Trophoblast cell (in vitro differentiated cells and primary cell): ENCODE measurements at regions not wholly inside any gene's neighbourhood (a gene's known extent, or its start where the extent isn't known, plus 50 kb on each side); places are given as distances from the start of the nearest gene placed in this dataset.

Experiments used
- DNase-seq, 2 donors: peaks; one replicate each; pipeline ENCODE4 v3.0.0-alpha.2; 2016
- H2AFZ ChIP-seq: 2 replicates; pipeline ENCODE4 v1.6.1; 2013; ENCODE audit warnings: low read length, moderate library complexity, mild to moderate bottlenecking; ENCODE audit not compliant: insufficient read depth, poor library complexity
- H2AK5ac ChIP-seq: 2 replicates; pipeline ENCODE4 v1.6.1; 2013; ENCODE audit warnings: mild to moderate bottlenecking, low read length
- H2BK120ac ChIP-seq: 2 replicates; pipeline ENCODE4 v1.6.1; 2013; ENCODE audit warnings: low read length, mild to moderate bottlenecking, moderate library complexity; ENCODE audit not compliant: insufficient read depth, poor library complexity
- H2BK12ac ChIP-seq: 2 replicates; pipeline ENCODE4 v1.6.1; 2013; ENCODE audit warnings: mild to moderate bottlenecking, low read length, moderate library complexity
- H2BK5ac ChIP-seq: 2 replicates; pipeline ENCODE4 v1.6.1; 2013; ENCODE audit warnings: low read length, low read depth, moderate library complexity, mild to moderate bottlenecking; ENCODE audit not compliant: poor library complexity
- H3K14ac ChIP-seq: 2 replicates; pipeline ENCODE4 v1.6.1; 2013; ENCODE audit warnings: mild to moderate bottlenecking, low read length
- H3K18ac ChIP-seq: 2 replicates; pipeline ENCODE4 v1.6.1; 2013; ENCODE audit warnings: mild to moderate bottlenecking, low read length
- H3K23ac ChIP-seq: 2 replicates; pipeline ENCODE4 v1.6.1; 2013; ENCODE audit warnings: low read length
- H3K27ac ChIP-seq: 2 replicates; pipeline ENCODE4 v1.5.1; 2013; ENCODE audit warnings: low read depth, mild to moderate bottlenecking, inconsistent platforms, low read length, moderate library complexity
- H3K27me3 ChIP-seq: 2 replicates; pipeline ENCODE4 v1.6.1; 2013; ENCODE audit warnings: inconsistent platforms, mild to moderate bottlenecking, low read length, moderate library complexity; ENCODE audit not compliant: insufficient read depth
- H3K36me3 ChIP-seq, 2 experiments: 1 replicate in 1 of 2; 2 replicates in 1 of 2; pipeline ENCODE4 v1.6.1; 2013; ENCODE audit warnings: low read length in 2 of 2, mild to moderate bottlenecking in 2 of 2, moderate library complexity in 1 of 2; ENCODE audit not compliant: insufficient read depth in 2 of 2, control insufficient read depth in 1 of 2
- H3K4ac ChIP-seq: 2 replicates; pipeline ENCODE4 v1.6.1; 2013; ENCODE audit warnings: low read depth, mild to moderate bottlenecking, low read length, moderate library complexity
- H3K4me1 ChIP-seq, 2 experiments: 1 replicate in 1 of 2; 2 replicates in 1 of 2; pipeline ENCODE4 v1.6.1; 2013; ENCODE audit warnings: low read length in 2 of 2, mild to moderate bottlenecking in 2 of 2, moderate library complexity in 1 of 2; ENCODE audit not compliant: insufficient read depth in 2 of 2, control insufficient read depth in 1 of 2
- H3K4me2 ChIP-seq: 2 replicates; pipeline ENCODE4 v1.6.1; 2013; ENCODE audit warnings: inconsistent platforms, mild to moderate bottlenecking, low read length, moderate library complexity
- H3K4me3 ChIP-seq: 2 replicates; pipeline ENCODE4 v1.5.1; 2013; ENCODE audit warnings: mild to moderate bottlenecking, low read depth, low read length, inconsistent platforms
- H3K79me1 ChIP-seq: one replicate; pipeline ENCODE4 v1.6.1; 2013; ENCODE audit warnings: low read length
- H3K79me2 ChIP-seq: 2 replicates; pipeline ENCODE4 v1.6.1; 2013; ENCODE audit warnings: low read length, mild to moderate bottlenecking; ENCODE audit not compliant: control insufficient read depth, insufficient read depth, poor library complexity
- H3K9ac ChIP-seq: 2 replicates; pipeline ENCODE4 v1.6.1; 2013; ENCODE audit warnings: mild to moderate bottlenecking, low read length
- H3K9me3 ChIP-seq: 2 replicates; pipeline ENCODE4 v1.6.1; 2013; ENCODE audit warnings: low read depth, mild to moderate bottlenecking, control low read depth, inconsistent platforms, low read length; ENCODE audit not compliant: insufficient read depth
- H4K12ac ChIP-seq: 2 replicates; pipeline ENCODE4 v1.6.1; 2013; ENCODE audit warnings: low read depth, mild to moderate bottlenecking, low read length, moderate library complexity
- H4K8ac ChIP-seq: 2 replicates; pipeline ENCODE4 v1.6.1; 2013; ENCODE audit warnings: low read depth, mild to moderate bottlenecking, low read length, moderate library complexity
- H4K91ac ChIP-seq: one replicate; pipeline ENCODE4 v1.6.1; 2013; ENCODE audit warnings: low read depth, mild to moderate bottlenecking, low read length, moderate library complexity
- WGBS: extraction: QIAGEN DNeasy Blood & Tissue Kit; methylation state at CpG from one replicate; pipeline ENCODE4 v1.1.7; 2013; ENCODE audit warnings: missing lambda C conversion rate; ENCODE audit not compliant: insufficient read length, insufficient coverage; ENCODE audit errors: extremely low coverage; 5-methylcytosine and 5-hydroxymethylcytosine counted together

DNA sequence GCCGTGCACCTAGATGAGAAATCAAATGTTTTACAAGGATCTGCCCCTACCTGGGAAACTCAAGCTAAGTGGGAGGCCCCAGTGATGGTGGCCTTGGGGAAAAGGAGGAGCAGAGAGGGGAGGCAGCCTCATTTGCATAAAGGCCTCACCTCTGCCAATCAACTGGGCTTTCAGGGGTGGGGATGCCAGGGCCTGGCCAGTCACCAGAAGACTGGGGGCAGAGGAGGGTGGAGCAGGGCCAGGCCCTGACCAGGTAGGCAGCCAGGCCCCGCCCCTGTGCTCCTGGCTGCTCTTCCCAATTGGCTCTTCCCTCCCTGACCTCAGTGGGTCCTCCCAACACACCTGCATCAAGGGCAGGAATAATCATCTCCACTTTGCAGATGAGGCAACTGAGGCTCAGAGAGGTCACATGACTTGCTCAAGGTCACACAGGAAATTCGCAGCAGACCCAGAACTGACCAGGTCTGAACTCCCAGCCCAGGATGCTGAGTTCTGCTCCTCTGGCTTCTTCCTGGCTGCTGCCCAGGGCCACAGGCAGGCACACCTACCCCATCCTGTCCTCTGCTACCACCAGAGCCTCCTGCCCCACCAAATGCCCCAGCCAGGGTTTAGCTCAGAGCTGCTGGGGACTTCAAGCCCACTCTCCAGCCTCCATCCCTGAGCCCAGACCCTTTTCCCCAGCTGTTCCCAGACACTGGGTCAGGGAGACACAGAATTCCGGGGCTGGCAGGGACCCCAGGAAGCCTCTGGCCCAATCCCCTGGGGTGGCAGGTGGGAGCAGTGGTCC lies 677.9 kb downstream of the MATN1 start:
- H3K4me3 ChIP-seq, result no peak overlapping the region
- no peak for DNase-seq
- no peak overlapping the region for H2BK12ac ChIP-seq
- H4K8ac ChIP-seq, result no peak overlapping the region
- H2AFZ ChIP-seq, result no peak overlapping the region
- no peak overlapping the region for H2AK5ac ChIP-seq
- no peak overlapping the region for H2BK5ac ChIP-seq
- H3K23ac ChIP-seq, result no peak overlapping the region
- no peak overlapping the region for H3K4me2 ChIP-seq
- H3K79me2 ChIP-seq, result no peaks in the 10 kb centered on the region
- no peak overlapping the region for H3K18ac ChIP-seq
- no peaks in the 10 kb centered on the region for H3K4me1 ChIP-seq
- H3K36me3 ChIP-seq, result no peaks in the 10 kb centered on the region
- no peak overlapping the region for H4K12ac ChIP-seq
- H3K9me3 ChIP-seq, result peaks cover 21% of the 10 kb centered on the region
- no CpG with 5 or more reads among the region's 4 CpGs for WGBS
- H3K27ac ChIP-seq, result no peak overlapping the region
- H3K9ac ChIP-seq, result no peak overlapping the region
- no peaks in the 10 kb centered on the region for H3K79me1 ChIP-seq
- no peak overlapping the region for H2BK120ac ChIP-seq
- H3K27me3 ChIP-seq, result no peaks in the 10 kb centered on the region
- H3K14ac ChIP-seq, result no peak overlapping the region
- no peak overlapping the region for H4K91ac ChIP-seq
- no peak overlapping the region for H3K4ac ChIP-seq

DNA sequence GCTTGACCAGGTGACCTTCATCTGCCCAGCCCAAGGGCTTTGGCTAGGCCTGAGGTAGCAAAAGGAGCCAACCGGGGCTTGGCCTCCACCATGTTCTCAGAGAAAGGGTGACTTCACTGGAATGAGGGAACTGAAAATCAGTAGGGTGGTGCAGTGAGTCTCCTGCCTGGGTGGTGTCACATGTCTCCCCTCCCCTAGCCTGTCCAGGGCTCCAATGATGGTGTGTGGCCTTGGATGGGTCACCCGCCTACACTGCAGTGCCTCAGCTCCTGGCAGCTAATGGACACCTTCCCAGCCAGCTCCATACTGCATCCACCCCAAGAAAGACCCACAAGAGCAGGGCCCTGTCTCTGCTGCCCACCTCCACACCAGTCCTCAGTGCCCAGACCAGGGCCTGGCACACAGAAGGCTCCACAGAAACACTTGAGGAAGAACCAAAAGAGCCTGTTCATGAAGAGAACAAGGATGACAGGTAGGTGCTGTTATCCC lies 678.7 kb downstream of the MATN1 start:
- no peak for DNase-seq

DNA sequence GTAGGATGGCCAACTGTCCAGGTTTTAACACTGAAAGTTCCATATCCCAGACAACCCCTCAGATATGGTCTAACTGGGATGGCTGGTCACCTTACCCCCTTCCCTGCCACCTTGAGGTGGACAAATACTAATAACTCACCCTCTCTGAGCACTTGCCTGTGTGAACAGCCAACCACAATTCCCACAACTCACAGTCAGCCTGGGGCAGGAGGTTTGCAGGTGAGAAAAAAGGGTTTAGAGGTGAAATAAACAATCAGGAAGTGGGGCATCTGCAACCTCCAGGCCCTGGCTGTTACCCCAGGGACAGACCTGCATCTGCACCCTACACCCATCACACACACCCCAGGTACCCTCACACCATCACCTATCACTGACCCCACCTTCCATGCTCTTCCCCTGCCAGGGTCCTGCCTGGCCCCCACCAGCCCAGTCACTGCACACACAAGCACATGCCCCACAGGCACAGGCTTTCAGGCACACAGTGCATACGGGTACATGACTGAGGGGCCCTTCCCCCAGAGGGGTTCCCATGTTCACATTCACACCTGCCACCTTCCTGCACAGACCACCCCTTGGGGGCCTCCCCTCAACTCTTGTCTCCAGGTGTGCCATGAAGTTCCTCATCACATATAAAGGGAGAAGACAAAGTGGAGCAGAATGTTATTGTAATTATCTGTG lies 679.5 kb downstream of the MATN1 start:
- H2BK5ac ChIP-seq, result no peak overlapping the region
- no CpG with 5 or more reads among the region's 1 CpG for WGBS
- H3K27ac ChIP-seq, result no peak overlapping the region

More for the DNA sequence above, 678.7 kb downstream of the MATN1 start:
- no peak overlapping the region for H2BK120ac ChIP-seq
- H3K9ac ChIP-seq, result no peak overlapping the region
- no peak overlapping the region for H3K14ac ChIP-seq
- no peaks in the 10 kb centered on the region for H3K27me3 ChIP-seq
- no peak overlapping the region for H2AFZ ChIP-seq
- WGBS, result no CpG with 5 or more reads among the region's 2 CpGs
- no peak overlapping the region for H2AK5ac ChIP-seq
- no peak overlapping the region for H3K18ac ChIP-seq
- H3K36me3 ChIP-seq, result no peaks in the 10 kb centered on the region
- no peak overlapping the region for H3K23ac ChIP-seq
- no peak overlapping the region for H4K91ac ChIP-seq
- no peak overlapping the region for H3K4me3 ChIP-seq
- H3K4ac ChIP-seq, result no peak overlapping the region
- H3K4me1 ChIP-seq, result no peaks in the 10 kb centered on the region
- H3K9me3 ChIP-seq, result peaks cover 23% of the 10 kb centered on the region
- no peak overlapping the region for H2BK5ac ChIP-seq
- no peak overlapping the region for H3K4me2 ChIP-seq
- H3K79me2 ChIP-seq, result no peaks in the 10 kb centered on the region
- H3K79me1 ChIP-seq, result no peaks in the 10 kb centered on the region
- H3K27ac ChIP-seq, result no peak overlapping the region
- no peak overlapping the region for H4K8ac ChIP-seq
- H2BK12ac ChIP-seq, result no peak overlapping the region
- no peak overlapping the region for H4K12ac ChIP-seq

DNA sequence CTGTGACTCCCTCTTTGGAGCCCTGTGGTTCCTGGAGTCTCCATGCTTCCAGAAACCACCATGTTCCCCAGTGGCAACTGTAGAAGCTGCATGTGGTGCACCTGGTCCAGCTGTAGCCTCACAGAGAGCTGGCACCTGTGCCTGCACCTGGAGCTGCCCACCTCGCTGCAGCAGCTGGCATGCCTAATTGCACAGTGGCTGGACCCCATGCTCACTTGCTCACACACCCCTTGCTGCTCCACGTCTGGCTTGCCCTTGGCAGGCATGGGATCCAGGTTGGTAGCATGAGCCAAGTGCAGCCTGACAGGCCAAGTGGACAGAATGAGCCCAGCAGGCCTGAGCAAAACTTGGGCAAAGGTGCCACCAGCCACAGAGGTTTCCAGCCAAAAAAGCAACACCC lies 680.1 kb downstream of the MATN1 start:
- H3K4ac ChIP-seq, result no peak overlapping the region
- H3K4me3 ChIP-seq, result peak overlapping the region; percentile 49
- H3K79me2 ChIP-seq, result no peaks in the 10 kb centered on the region
- no peak for DNase-seq
- no peak overlapping the region for H3K23ac ChIP-seq
- no peaks in the 10 kb centered on the region for H3K27me3 ChIP-seq
- H2BK5ac ChIP-seq, result no peak overlapping the region
- no peak overlapping the region for H3K18ac ChIP-seq
- no peak overlapping the region for H4K12ac ChIP-seq
- no peak overlapping the region for H2AK5ac ChIP-seq
- no peak overlapping the region for H3K27ac ChIP-seq
- no peak overlapping the region for H3K4me2 ChIP-seq
- H4K91ac ChIP-seq, result no peak overlapping the region
- H3K9ac ChIP-seq, result no peak overlapping the region
- no peaks in the 10 kb centered on the region for H3K79me1 ChIP-seq
- H2BK12ac ChIP-seq, result no peak overlapping the region
- WGBS, result no CpG with 5 or more reads among the region's 2 CpGs
- H3K4me1 ChIP-seq, result no peaks in the 10 kb centered on the region
- H2BK120ac ChIP-seq, result no peak overlapping the region
- H3K36me3 ChIP-seq, result no peaks in the 10 kb centered on the region
- H3K14ac ChIP-seq, result no peak overlapping the region
- H3K9me3 ChIP-seq, result peaks cover 27% of the 10 kb centered on the region
- no peak overlapping the region for H4K8ac ChIP-seq
- no peak overlapping the region for H2AFZ ChIP-seq

More for the DNA sequence above, 679.5 kb downstream of the MATN1 start:
- H4K8ac ChIP-seq, result no peak overlapping the region
- peak overlapping the region; percentile 49 for H3K4me3 ChIP-seq
- H2AFZ ChIP-seq, result no peak overlapping the region
- no peak overlapping the region for H3K18ac ChIP-seq
- no peaks in the 10 kb centered on the region for H3K4me1 ChIP-seq
- H3K79me1 ChIP-seq, result no peaks in the 10 kb centered on the region
- H2BK12ac ChIP-seq, result no peak overlapping the region
- H2AK5ac ChIP-seq, result no peak overlapping the region
- no peak overlapping the region for H3K9ac ChIP-seq
- peaks cover 26% of the 10 kb centered on the region for H3K9me3 ChIP-seq
- no peak overlapping the region for H4K12ac ChIP-seq
- H3K79me2 ChIP-seq, result no peaks in the 10 kb centered on the region
- no peak overlapping the region for H2BK120ac ChIP-seq
- DNase-seq, result no peak
- H4K91ac ChIP-seq, result no peak overlapping the region
- no peak overlapping the region for H3K4ac ChIP-seq
- no peaks in the 10 kb centered on the region for H3K27me3 ChIP-seq
- H3K36me3 ChIP-seq, result no peaks in the 10 kb centered on the region
- no peak overlapping the region for H3K23ac ChIP-seq
- H3K4me2 ChIP-seq, result no peak overlapping the region
- H3K14ac ChIP-seq, result no peak overlapping the region
